Body of pancreas (tissue), 4 donors: ENCODE measurements at regions not wholly inside any gene's neighbourhood (a gene's known extent, or its start where the extent isn't known, plus 50 kb on each side); places are given as distances from the start of the nearest gene placed in this dataset.

Source experiments
- CTCF ChIP-seq, 7 experiments: fragments of 450-650 bp in 4 of 7; fragments of 200-600 bp in 3 of 7; sonication (generic) in 3 of 7; IDR thresholded peaks; one replicate each; pipeline ENCODE4 v1.5.1; 2016 to 2019; ENCODE audit warnings: antibody characterized with exemption in 7 of 7
- POLR2A ChIP-seq, 3 donors: fragments of 450-650 bp; IDR thresholded peaks; one replicate each; pipeline ENCODE4 v1.6.1; 2016; ENCODE audit warnings: antibody characterized with exemption in 3 of 3, mild to moderate bottlenecking in 2 of 3

- no peak for TF ChIP-seq CTCF (IDR thresholded peaks at IDR 0.05)
- TF ChIP-seq POLR2A (IDR thresholded peaks at IDR 0.05) = no peak
Observed at GRCh38 chr3:168262887-168263286, 167.2 kb upstream of the GOLIM4 start.
